ENCODE measurements at regions not wholly inside any gene's neighbourhood (a gene's known extent, or its start where the extent isn't known, plus 50 kb on each side); places are given as distances from the start of the nearest gene placed in this dataset.

GRCh38 chrX:69216911-69217310, 51.7 kb upstream of the PJA1 start:
- DNase-seq: no peak
- H3K27me3 ChIP-seq (replicated peaks in 1 of 7): peaks cover 0 to 11% (median 3%) of the 10 kb centered on the region in 7 donors
- no peak overlapping the region for H3K4me3 ChIP-seq
- intact Hi-C loops (cut with DNase I; ENCODE audit: low total_unique reads): no loop called here
- no peak for TF ChIP-seq CTCF (IDR thresholded peaks at IDR 0.05 in 8 of 11, conservative IDR thresholded peaks at IDR 0.05 in 3 of 11)
- no peak for TF ChIP-seq POLR2AphosphoS5 (IDR thresholded peaks at IDR 0.05)
- no peak for TF ChIP-seq POLR2A (IDR thresholded peaks at IDR 0.05)
- H3K27ac ChIP-seq: no peak overlapping the region
- H3K9me3 ChIP-seq: no peaks in the 10 kb centered on the region
- H3K4me1 ChIP-seq: peaks cover 0 to 3% (median 0%) of the 10 kb centered on the region in 6 donors
- no peaks in the 10 kb centered on the region for H3K36me3 ChIP-seq
- WGBS, 5 donors: 82 to 100% (median 88%) methylated on average over 1 to 5 of the region's 5 CpGs; no CpG with 5 or more reads in 1 of the 5 donors

GRCh38 chrX:69216446-69216845, 51.2 kb upstream of the PJA1 start:
- H3K36me3 ChIP-seq: no peaks in the 10 kb centered on the region
- H3K4me1 ChIP-seq: no peaks in the 10 kb centered on the region
- 17 to 71% (median 45%) methylated on average over 1 of the region's 1 CpG for WGBS, 5 donors
- H3K27me3 ChIP-seq (replicated peaks in 1 of 7): peaks cover 0 to 6% (median 0%) of the 10 kb centered on the region in 7 donors
- H3K9me3 ChIP-seq: no peaks in the 10 kb centered on the region
- H3K4me3 ChIP-seq: no peak overlapping the region
- DNase-seq: no peak
- TF ChIP-seq POLR2AphosphoS5 (IDR thresholded peaks at IDR 0.05) (no peak), POLR2A (IDR thresholded peaks at IDR 0.05) (no peak), CTCF (IDR thresholded peaks at IDR 0.05 in 8 of 11, conservative IDR thresholded peaks at IDR 0.05 in 3 of 11) (no peak)
- H3K27ac ChIP-seq: no peak overlapping the region
- intact Hi-C loops (cut with DNase I; ENCODE audit: low total_unique reads): no loop called here

- Histone ChIP-seq H3K9me3 (no peaks in the 10 kb centered on the region), H3K27me3 (replicated peaks in 1 of 7) (no peaks in the 10 kb centered on the region), H3K27ac (no peak overlapping the region), H3K4me3 (no peak overlapping the region), H3K36me3 (no peaks in the 10 kb centered on the region), H3K4me1 (no peaks in the 10 kb centered on the region)
- TF ChIP-seq CTCF (IDR thresholded peaks at IDR 0.05 in 8 of 11, conservative IDR thresholded peaks at IDR 0.05 in 3 of 11) (no peak), POLR2A (IDR thresholded peaks at IDR 0.05) (no peak), POLR2AphosphoS5 (IDR thresholded peaks at IDR 0.05) (no peak)
- no peak for DNase-seq
- WGBS, 5 donors: 81 to 87% (median 84%) methylated on average over 17 of the region's 17 CpGs
- intact Hi-C loops (cut with DNase I; ENCODE audit: low total_unique reads): no loop called here
Observed at GRCh38 chrX:69215161-69215875, 50.1 kb upstream of the PJA1 start.
